AG09309 (cell line): ENCODE measurements at regions not wholly inside any gene's neighbourhood (a gene's known extent, or its start where the extent isn't known, plus 50 kb on each side); places are given as distances from the start of the nearest gene placed in this dataset.

Experiments
- DNase-seq: peaks from one replicate; pipeline ENCODE4 v3.0.0-alpha.2; 2010; ENCODE audit warnings: low read depth
- H3K4me3 ChIP-seq: 2 replicates; pipeline ENCODE4 v1.5.1; 2011; ENCODE audit warnings: mild to moderate bottlenecking, low read depth, low read length, moderate library complexity; ENCODE audit not compliant: control insufficient read depth
- CTCF ChIP-seq: IDR thresholded peaks from 2 replicates; pipeline ENCODE4 v1.5.1; 2011; ENCODE audit warnings: mild to moderate bottlenecking, low read depth, low read length, inconsistent platforms; ENCODE audit not compliant: insufficient read depth, control insufficient read depth; ENCODE audit errors: missing control alignments

GRCh38 chr10:81068460-81068859, 530.8 kb downstream of the SH2D4B start:
- no peak for DNase-seq
- TF ChIP-seq CTCF: no peak
- no peak overlapping the region for H3K4me3 ChIP-seq

GRCh38 chr10:81071087-81071796, 533.5 kb downstream of the SH2D4B start:
- TF ChIP-seq CTCF: no peak
- DNase-seq: no peak
- no peak overlapping the region for H3K4me3 ChIP-seq

GRCh38 chr10:81073155-81073554, 535.5 kb downstream of the SH2D4B start:
- DNase-seq: no peak
- H3K4me3 ChIP-seq: no peak overlapping the region
- TF ChIP-seq CTCF: no peak

- DNase-seq: no peak
- no peak for TF ChIP-seq CTCF
- H3K4me3 ChIP-seq: no peak overlapping the region
These were observed 544.4 kb downstream of the SH2D4B start for GRCh38 chr10:81081887-81082620.

- DNase-seq: no peak
- H3K4me3 ChIP-seq: no peak overlapping the region
- TF ChIP-seq CTCF: no peak
These were observed 545.1 kb downstream of the SH2D4B start for GRCh38 chr10:81082621-81083376.

GRCh38 chr10:81093056-81093455, 555.4 kb downstream of the SH2D4B start:
- DNase-seq: no peak
- H3K4me3 ChIP-seq: no peak overlapping the region
- no peak for TF ChIP-seq CTCF
